ENCODE measurements at regions not wholly inside any gene's neighbourhood (a gene's known extent, or its start where the extent isn't known, plus 50 kb on each side); places are given as distances from the start of the nearest gene placed in this dataset.

GRCh38 chr15:47390208-47390765 lies 327.0 kb upstream of the SEMA6D start:
- DNase-seq, result no peak
- H3K27ac ChIP-seq (ENCODE audit: insufficient read length, low read depth, low read length), result no peak overlapping the region
- no peak overlapping the region for H3T11ph ChIP-seq (ENCODE audit: low read length)
- H4K5ac ChIP-seq (ENCODE audit: insufficient read length, low read depth, low read length), result no peak overlapping the region
- H3K79me1 ChIP-seq (ENCODE audit: insufficient read depth, low read depth, low read length, poor library complexity, severe bottlenecking), result no peaks in the 10 kb centered on the region
- H2BK15ac ChIP-seq (ENCODE audit: low read depth, low read length), result no peak overlapping the region
- no peak overlapping the region for H3K9ac ChIP-seq (ENCODE audit: extremely low read depth, insufficient read length, low read length)
- no peak overlapping the region for H2AFZ ChIP-seq (ENCODE audit: low read length)
- no peak overlapping the region for H3K4ac ChIP-seq (ENCODE audit: low read depth, low read length)
- no peak overlapping the region for H2AK5ac ChIP-seq (ENCODE audit: insufficient read length, low read length)
- no peak overlapping the region for H3K4me2 ChIP-seq (ENCODE audit: insufficient read depth, insufficient read length, low read length)
- no peaks in the 10 kb centered on the region for H3K27me3 ChIP-seq (ENCODE audit: insufficient read depth, low read length)
- H3K36me3 Mint-ChIP-seq (ENCODE audit: insufficient read depth in 1 of 3, low read depth in 3 of 3), result no peaks in the 10 kb centered on the region
- no CpG with 5 or more reads among the region's 2 CpGs for WGBS (ENCODE audit: extremely low coverage, insufficient read length, low lambda C conversion rate)
- no peaks in the 10 kb centered on the region; the same call in 1 of the 2 replicates for H3K27me3 Mint-ChIP-seq (ENCODE audit: low read depth)
- H2BK20ac ChIP-seq (ENCODE audit: low read depth, low read length, poor library complexity, severe bottlenecking), result no peak overlapping the region
- no peaks in the 10 kb centered on the region for H3K9me3 ChIP-seq (ENCODE audit: control insufficient read depth, low read depth, low read length)
- no peaks in the 10 kb centered on the region for H3K79me2 ChIP-seq (ENCODE audit: insufficient read depth, low read length)
- H3K14ac ChIP-seq (ENCODE audit: insufficient read depth, low read length), result no peak overlapping the region
- no peak overlapping the region for H3K4me3 Mint-ChIP-seq
- no peak overlapping the region for H2BK12ac ChIP-seq (ENCODE audit: insufficient read length, low read depth, low read length)
- no peak overlapping the region for H2BK5ac ChIP-seq (ENCODE audit: insufficient read length, low read length)
- no peak overlapping the region for H4K8ac ChIP-seq (replicated peaks; ENCODE audit: insufficient read length, low read depth, low read length)
- H3K27ac Mint-ChIP-seq, result no peak overlapping the region
- no peaks in the 10 kb centered on the region for H4K20me1 ChIP-seq (ENCODE audit: control insufficient read depth, insufficient read depth, insufficient read length)
- no peak overlapping the region for H3K56ac ChIP-seq (ENCODE audit: insufficient read length, low read depth, low read length)
- H2BK120ac ChIP-seq (ENCODE audit: low read depth, low read length, poor library complexity, severe bottlenecking), result no peak overlapping the region
- no peak overlapping the region for H3K23ac ChIP-seq (ENCODE audit: insufficient read length, low read depth, low read length)
- TF ChIP-seq, protein P1, sequence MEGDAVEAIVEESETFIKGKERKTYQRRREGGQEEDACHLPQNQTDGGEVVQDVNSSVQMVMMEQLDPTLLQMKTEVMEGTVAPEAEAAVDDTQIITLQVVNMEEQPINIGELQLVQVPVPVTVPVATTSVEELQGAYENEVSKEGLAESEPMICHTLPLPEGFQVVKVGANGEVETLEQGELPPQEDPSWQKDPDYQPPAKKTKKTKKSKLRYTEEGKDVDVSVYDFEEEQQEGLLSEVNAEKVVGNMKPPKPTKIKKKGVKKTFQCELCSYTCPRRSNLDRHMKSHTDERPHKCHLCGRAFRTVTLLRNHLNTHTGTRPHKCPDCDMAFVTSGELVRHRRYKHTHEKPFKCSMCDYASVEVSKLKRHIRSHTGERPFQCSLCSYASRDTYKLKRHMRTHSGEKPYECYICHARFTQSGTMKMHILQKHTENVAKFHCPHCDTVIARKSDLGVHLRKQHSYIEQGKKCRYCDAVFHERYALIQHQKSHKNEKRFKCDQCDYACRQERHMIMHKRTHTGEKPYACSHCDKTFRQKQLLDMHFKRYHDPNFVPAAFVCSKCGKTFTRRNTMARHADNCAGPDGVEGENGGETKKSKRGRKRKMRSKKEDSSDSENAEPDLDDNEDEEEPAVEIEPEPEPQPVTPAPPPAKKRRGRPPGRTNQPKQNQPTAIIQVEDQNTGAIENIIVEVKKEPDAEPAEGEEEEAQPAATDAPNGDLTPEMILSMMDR (conservative IDR thresholded peaks at IDR 0.05), result no peak
- H3K4me1 Mint-ChIP-seq, result peaks cover 22 to 28% of the 10 kb centered on the region in 2 experiments
- H3K23me2 ChIP-seq (ENCODE audit: insufficient read length, low read depth, low read length, poor library complexity, severe bottlenecking), result no peaks in the 10 kb centered on the region
- no peaks in the 10 kb centered on the region for H3K9me3 Mint-ChIP-seq
- H3K18ac ChIP-seq (ENCODE audit: insufficient read length, low read depth, low read length), result no peak overlapping the region
- H4K91ac ChIP-seq (ENCODE audit: insufficient read length, low read depth, low read length), result no peak overlapping the region
- H3K4me1 ChIP-seq (ENCODE audit: insufficient read depth, low read length), result peaks cover 3% of the 10 kb centered on the region; the same call in 1 of the 2 replicates

All from H9 (cell line).